ENCODE measurements at regions not wholly inside any gene's neighbourhood (a gene's known extent, or its start where the extent isn't known, plus 50 kb on each side); places are given as distances from the start of the nearest gene placed in this dataset.

DNA sequence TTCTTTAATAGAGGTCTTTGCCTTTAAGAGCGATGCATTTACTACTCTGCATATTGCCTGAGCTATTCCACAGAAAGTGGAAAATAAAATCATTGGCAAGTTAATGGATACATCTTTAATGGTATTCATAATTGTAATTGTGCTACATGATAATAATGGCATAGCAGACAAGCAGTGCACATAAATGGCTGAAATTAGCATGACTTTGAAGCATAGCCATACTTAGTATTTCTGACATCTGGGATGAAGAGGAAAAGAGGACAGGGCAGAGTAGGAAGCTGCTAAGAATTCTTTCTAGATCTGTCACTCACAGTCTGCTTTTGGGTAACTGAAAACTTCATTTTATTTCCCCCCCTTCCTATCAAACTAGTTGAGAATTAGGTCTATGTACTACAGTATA, 195.0 kb upstream of the NRIP1 start:
- ChIA-PET POLR2A (ENCODE audit: unreplicated experiment) (no interaction called here), CTCF (no interaction called here)
- H3K23ac ChIP-seq (ENCODE audit: low read depth, low read length) = no peak overlapping the region
- ATAC-seq (ENCODE audit: low read depth) (no peak), DNase-seq (no peak)
- H3K4me1 ChIP-seq (ENCODE audit: control insufficient read depth, insufficient read depth, low read length) = no peaks in the 10 kb centered on the region
- H3K36me3 ChIP-seq (ENCODE audit: control insufficient read depth, insufficient read depth, low read length) = no peaks in the 10 kb centered on the region
- no peak for TF ChIP-seq POLR2A (IDR thresholded peaks at IDR 0.05; ENCODE audit: low read depth, low read length)
- no peak for TF ChIP-seq NFE2L2 (IDR thresholded peaks at IDR 0.05; ENCODE audit: low read depth, low read length)
- no peak for TF ChIP-seq MAZ (IDR thresholded peaks at IDR 0.05; ENCODE audit: borderline replicate concordance, low read depth, low read length)
- TF ChIP-seq BHLHE40 (IDR thresholded peaks at IDR 0.05; ENCODE audit: low read depth, low read length) = no peak
- TF ChIP-seq FOS (IDR thresholded peaks at IDR 0.05; ENCODE audit: low read depth, low read length) = no peak
- no peak for TF ChIP-seq CTCF (conservative IDR thresholded peaks at IDR 0.05; ENCODE audit: low read depth, low read length)
- no peak for TF ChIP-seq SMC3 (IDR thresholded peaks at IDR 0.05; ENCODE audit: low read depth, low read length)
- TF ChIP-seq, protein P1, sequence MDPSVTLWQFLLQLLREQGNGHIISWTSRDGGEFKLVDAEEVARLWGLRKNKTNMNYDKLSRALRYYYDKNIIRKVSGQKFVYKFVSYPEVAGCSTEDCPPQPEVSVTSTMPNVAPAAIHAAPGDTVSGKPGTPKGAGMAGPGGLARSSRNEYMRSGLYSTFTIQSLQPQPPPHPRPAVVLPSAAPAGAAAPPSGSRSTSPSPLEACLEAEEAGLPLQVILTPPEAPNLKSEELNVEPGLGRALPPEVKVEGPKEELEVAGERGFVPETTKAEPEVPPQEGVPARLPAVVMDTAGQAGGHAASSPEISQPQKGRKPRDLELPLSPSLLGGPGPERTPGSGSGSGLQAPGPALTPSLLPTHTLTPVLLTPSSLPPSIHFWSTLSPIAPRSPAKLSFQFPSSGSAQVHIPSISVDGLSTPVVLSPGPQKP (IDR thresholded peaks at IDR 0.05; ENCODE audit: borderline replicate concordance, low read depth, low read length) = no peak
- no peak for TF ChIP-seq RFX5 (IDR thresholded peaks at IDR 0.05; ENCODE audit: low read depth, low read length)
- TF ChIP-seq RAD21 (IDR thresholded peaks at IDR 0.05; ENCODE audit: low read length) = no peak
- H4K20me1 ChIP-seq (ENCODE audit: insufficient read depth, low read length) = no peaks in the 10 kb centered on the region
- H3K4me2 ChIP-seq (ENCODE audit: low read depth, low read length) = no peak overlapping the region
- no peak overlapping the region for H2BK120ac ChIP-seq (ENCODE audit: low read depth, low read length)
- H3K9ac ChIP-seq (ENCODE audit: low read depth, low read length) = no peak overlapping the region
- H3K27me3 ChIP-seq (ENCODE audit: control insufficient read depth, insufficient read depth, low read length) = no peaks in the 10 kb centered on the region
- no peak overlapping the region for H2BK20ac ChIP-seq (ENCODE audit: low read depth, low read length)
- no peak overlapping the region for H3K56ac ChIP-seq (ENCODE audit: extremely low read depth, insufficient read depth, low read length)
- BruUV-seq (replicated peaks) = no TSS peak
- no peak overlapping the region for H3K4me3 ChIP-seq (ENCODE audit: insufficient read depth, low read depth, low read length)
- H2BK15ac ChIP-seq (ENCODE audit: low read depth, low read length) = no peak overlapping the region
- WGBS, 2 experiments (ENCODE audit: extremely low coverage in 2 of 2, insufficient read length in 1 of 2) = no CpG with 5 or more reads among the region's 1 CpG
- H4K8ac ChIP-seq (ENCODE audit: low read depth in 2 of 2, low read length in 2 of 2) = no peak overlapping the region
- H4K91ac ChIP-seq (ENCODE audit: insufficient read depth, low read depth, low read length) = no peak overlapping the region
- H2AK5ac ChIP-seq (ENCODE audit: low read depth, low read length) = no peak overlapping the region
- no peaks in the 10 kb centered on the region for H3K9me1 ChIP-seq (ENCODE audit: insufficient read depth, low read length)
- dilution Hi-C loops (cut with HindIII; ENCODE audit: low sequenced_read_pairs, unreplicated experiment) (no loop called here), in situ Hi-C loops (cut with MboI; ENCODE audit: low sequenced_read_pairs) (no loop called here), intact Hi-C loops (cut with micrococcal nuclease) (no loop called here)
- H3K18ac ChIP-seq (ENCODE audit: low read depth, low read length) = no peak overlapping the region
- H3K14ac ChIP-seq (replicated peaks; ENCODE audit: low read depth, low read length) = no peak overlapping the region
- H3K4ac ChIP-seq (ENCODE audit: low read depth, low read length) = no peak overlapping the region
- H2AK9ac ChIP-seq (replicated peaks; ENCODE audit: low read depth, low read length, poor library complexity) = no peak overlapping the region
- H3K9me3 ChIP-seq (ENCODE audit: control insufficient read depth, insufficient read depth, low read length) = no peaks in the 10 kb centered on the region
- H2AFZ ChIP-seq (replicated peaks; ENCODE audit: low read length, poor library complexity) = no peak overlapping the region
- no peak overlapping the region for H3K27ac ChIP-seq (ENCODE audit: insufficient read depth, low read length)
- no peaks in the 10 kb centered on the region for H3K79me1 ChIP-seq (ENCODE audit: low read depth in 1 of 2, low read length in 2 of 2)
- no peak overlapping the region for H4K5ac ChIP-seq (ENCODE audit: low read depth, low read length)
- H2BK5ac ChIP-seq (ENCODE audit: low read depth, low read length, poor library complexity, severe bottlenecking) = no peak overlapping the region

All from IMR-90 (cell line).